ENCODE measurements at regions not wholly inside any gene's neighbourhood (a gene's known extent, or its start where the extent isn't known, plus 50 kb on each side); places are given as distances from the start of the nearest gene placed in this dataset.
"Not testable (repeated sequence)": the region's sequence is repeated elsewhere in the genome, so short reads cannot be mapped to it uniquely, and the experiment has no call there.

DNA sequence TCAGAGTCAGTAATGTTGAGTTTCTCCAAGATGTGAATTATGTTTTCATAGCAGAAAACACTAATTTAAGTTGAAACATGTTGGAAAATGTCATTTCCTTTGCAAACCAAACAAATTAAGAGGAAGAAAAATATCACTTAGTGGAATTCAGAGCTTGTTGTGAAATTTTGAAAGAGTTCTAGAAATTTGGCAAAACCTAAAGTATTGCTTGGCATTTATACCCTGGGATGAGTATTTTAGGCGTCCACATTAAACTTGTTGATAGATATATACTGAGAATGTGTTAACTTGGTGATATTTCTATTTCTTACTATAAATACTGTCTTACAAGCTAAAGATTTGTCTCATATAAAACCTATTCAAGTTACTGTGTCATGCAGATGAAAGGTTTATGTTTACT lies 335.2 kb downstream of the NSUN3 start:
- ATAC-seq (no peak), DNase-seq (ENCODE audit: low spot score) (no peak)

DNA sequence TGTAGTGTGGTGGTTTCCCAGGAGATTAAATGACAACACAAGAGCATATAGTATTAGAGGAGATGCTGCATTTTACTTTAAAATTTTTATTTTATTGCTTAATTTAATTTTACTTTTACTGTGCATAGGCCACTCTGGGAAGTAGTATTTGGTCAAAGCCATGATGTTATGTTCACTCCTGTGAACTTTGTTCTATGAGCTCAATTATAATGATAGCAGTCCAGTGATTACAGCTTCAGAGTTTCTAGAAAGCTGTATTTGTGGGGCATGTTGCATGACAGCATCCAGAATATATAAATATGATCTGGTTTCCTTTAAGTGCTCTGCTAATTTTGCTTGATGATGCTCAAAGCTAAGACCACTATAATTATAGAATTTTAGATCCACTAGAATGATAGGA lies 338.6 kb downstream of the NSUN3 start:
- DNase-seq (ENCODE audit: low spot score) (no peak), ATAC-seq (no peak)

DNA sequence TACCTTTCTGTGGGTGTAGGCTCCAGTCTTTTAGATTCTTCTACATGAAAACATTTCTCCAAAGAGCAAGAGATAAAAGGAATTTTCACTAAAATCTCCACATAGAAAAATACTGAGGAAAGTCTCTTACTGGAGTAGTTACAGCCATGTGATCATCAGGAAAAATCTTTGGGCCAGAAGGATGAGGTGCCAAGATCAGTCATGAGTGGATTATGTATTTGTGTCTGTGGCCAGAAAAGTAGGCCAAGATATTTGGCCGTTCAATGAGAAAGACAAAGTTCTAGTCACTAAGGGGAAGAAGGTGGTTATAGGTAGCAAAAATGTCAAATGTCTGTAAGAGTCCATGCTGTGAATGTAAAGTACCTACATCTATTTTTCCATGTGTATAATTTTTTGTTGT lies 339.3 kb downstream of the NSUN3 start:
- ATAC-seq (no peak), DNase-seq (ENCODE audit: low spot score) (no peak)

DNA sequence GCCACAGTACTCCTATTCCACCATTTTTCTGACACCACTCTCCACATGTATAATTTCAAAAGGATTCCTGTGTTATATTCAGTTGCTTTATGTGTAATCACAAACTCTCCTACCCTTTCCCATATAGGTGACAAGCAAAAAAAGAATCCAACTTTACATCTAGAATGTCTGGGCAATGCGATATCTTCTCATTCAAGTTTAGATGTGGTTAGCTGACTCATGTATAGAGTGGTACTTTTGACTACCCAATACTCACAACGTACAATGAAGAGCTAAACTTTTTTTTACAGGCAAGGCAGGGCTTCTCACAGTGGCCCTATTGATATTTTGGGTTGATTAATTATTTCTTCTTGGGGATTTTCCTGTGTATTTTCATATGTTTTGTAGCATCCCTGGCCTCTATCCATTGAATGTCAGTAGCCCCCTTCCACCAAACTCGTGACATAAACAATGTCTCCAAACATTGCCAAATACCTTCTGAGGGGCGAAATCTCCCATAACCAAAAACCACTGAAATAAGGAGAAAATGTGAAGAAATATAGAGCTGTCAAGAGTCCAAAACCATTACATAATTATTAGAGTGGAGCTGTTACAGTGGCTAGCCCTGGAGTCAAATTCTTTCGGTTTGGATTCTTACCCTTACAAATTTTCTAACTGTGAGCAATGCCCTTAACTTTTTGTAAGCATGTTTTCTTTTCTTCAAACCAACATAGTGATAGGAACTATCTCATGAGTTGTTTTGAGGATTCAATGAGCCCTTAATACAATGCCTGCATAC lies 342.6 kb downstream of the NSUN3 start:
- DNase-seq (ENCODE audit: low spot score) (no peak), ATAC-seq (no peak)

DNA sequence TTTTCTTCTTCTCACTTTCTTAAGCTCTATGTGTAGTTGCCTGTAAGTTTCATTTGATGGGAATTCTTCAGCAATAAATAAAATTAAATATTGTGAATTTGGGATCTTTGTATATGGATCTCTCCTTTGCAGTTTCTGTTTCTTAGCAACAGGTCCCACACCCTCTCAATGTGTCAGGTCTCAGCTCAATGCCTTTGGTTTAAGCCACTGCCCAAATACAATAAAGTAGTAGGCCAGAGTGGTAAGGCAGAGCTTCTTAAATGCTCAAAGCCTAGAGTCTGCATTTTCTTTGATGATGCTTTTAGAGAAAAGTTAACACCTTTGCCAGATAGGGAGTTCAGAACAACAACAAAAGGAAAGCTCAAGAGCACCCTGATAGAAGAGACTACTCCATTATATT lies 343.7 kb downstream of the NSUN3 start:
- DNase-seq (ENCODE audit: low spot score) = no peak
- ATAC-seq = no peak

DNA sequence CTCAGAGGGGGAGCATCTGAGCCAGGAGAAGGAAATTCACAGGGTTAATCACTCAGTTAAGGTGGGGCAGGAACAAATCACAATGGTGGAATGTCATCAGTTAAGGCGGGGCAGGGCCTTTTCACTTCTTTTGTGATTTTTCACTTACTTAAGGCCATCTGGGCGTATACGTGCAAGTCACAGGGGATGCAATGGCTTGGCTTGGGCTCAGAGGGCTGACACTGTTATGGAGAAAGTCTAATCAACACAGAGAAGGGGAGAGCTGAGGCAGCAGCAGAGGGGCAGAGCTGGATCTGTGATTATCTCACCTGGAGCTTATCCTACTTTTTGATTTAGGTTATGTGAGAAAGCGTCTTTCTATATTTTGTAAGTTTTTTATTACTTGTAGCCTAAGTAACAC lies 350.1 kb downstream of the NSUN3 start:
- not testable (repeated sequence) for DNase-seq (ENCODE audit: low spot score); ATAC-seq

DNA sequence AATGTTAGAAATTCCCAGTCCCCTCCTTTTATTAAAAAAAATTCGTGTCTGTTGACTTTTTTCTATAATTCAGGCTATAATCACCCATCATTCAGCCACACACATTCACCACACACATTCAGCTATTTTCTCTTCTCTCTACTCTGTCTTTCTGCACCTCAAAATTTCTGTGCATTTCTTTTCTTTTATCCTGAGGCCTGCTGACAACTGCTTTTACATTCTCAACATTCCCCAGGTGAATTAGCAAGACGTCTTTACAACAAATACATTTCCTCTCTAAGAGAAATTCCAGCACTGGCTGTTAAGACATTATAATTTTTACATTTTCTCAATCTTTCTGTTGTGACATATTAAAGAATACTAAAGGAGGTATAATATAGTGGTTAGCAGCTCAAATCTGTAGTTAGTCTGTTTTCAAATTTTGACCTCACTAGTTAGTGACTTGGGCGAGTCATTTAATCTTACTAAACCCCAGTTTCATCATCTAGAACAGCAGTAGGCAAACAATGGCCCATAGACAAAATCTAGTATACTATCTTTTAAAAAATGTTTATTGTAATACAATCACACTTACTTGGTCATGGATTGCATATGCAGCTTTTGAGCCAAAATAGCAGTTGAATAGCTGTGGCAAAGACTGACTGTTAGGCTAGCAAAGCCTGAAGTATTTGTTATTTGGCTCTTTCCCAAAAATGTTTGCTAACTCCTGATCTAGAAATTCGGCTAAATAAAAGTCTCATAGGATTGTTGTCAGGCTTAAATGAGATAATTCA lies 350.7 kb downstream of the NSUN3 start:
- DNase-seq (ENCODE audit: low spot score) (no peak), ATAC-seq (no peak)

DNA sequence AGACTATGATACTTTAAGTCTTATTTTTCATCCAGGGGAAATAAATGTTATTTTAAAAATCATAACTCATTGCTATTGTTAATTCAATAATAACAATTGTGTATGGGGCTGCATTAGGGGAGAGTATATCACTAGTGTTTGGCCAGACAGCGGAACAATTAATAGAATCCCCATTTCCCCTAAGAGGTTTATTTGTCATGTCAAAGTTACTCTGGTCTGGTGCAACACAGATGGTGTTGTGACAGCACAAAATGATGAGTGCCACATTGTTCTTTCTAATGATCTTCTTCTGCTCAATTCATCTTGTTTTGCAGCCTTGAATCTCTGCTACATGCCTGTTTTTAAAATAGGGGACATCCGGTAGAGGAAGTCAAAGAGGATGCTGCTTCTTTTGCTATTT lies 351.6 kb downstream of the NSUN3 start:
- ATAC-seq (no peak), DNase-seq (ENCODE audit: low spot score) (no peak)

DNA sequence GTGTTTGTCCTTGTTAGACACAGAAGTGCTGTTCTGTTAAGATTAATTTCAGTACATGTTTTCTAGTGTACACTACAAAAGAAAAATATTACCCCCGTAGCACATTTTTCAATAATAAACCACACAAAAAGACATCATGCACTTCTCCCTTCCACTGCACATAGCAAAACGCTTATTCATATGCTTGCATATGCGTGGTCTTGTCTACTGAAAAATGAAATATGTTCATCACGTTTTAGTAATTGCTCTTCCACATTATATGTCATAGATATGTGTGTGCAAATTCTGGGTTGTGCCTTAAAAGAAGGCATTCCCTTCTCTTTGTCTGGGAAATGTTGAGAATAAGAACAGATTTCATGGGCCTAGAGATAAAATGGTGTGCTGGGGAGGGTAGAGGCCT lies 353.9 kb downstream of the NSUN3 start:
- no peak for DNase-seq (ENCODE audit: low spot score)
- ATAC-seq = no peak

DNA sequence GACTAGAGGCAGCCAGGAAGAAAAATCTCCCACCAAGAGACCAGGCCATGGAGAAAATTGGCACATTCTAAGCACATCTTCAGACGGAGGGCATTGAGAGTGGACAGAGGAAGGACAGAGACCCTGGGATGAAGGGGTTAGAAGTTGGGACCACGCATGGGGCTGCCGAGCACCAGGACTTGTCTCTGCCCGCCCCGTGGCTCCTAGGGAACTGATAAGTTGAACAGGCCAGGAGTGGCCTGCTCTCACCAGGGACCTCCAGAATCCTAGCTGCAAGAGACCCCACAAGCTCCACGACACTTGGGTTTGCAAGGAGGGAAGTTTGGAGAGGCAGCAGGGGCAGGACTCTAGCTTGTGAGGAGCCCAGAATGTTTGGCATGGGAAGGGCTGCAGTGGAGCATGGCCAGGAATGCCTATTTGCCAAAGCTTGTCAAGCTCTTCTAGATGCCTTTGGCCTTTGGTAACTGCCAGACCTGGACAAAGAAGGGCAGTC lies 355.1 kb downstream of the NSUN3 start:
- DNase-seq (ENCODE audit: low spot score) (no peak), ATAC-seq (no peak)

DNA sequence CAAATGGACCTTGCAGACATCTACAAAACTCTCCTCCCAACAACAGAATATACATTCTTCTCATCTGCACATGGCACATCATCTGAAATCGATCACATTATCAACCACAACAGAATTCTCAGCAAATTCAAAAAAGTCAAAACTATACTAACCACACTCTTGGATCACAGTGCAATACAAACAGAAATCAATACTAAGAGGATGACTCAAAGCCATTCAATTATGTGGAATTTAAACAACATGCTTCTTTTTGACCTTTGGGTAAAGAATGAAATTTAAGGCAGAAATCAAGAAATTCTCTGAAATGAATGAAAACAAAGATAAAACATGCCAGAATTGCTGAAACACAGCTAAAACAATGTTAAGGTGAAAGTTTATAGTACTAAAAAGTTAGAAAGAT lies 358.1 kb downstream of the NSUN3 start:
- DNase-seq (ENCODE audit: low spot score) (no peak), ATAC-seq (no peak)

DNA sequence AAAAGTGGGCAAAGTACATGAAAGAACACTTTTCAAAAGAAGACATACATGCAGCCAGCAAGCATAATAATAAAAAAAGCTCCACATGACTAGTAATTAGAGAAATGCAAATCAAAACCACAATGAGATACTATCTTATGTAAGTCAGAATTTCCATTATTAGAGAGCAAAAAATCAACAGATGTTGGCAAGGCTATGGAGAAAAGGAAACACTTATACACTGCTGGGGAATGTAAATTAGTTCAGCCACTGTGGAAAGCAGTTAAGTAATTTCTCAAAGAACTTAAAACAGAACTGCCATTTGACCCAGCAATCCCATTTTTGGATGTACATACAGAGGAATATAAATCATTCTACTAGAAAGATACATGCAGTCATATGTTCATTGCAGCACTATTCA lies 360.7 kb downstream of the NSUN3 start:
- ATAC-seq = no peak

DNA sequence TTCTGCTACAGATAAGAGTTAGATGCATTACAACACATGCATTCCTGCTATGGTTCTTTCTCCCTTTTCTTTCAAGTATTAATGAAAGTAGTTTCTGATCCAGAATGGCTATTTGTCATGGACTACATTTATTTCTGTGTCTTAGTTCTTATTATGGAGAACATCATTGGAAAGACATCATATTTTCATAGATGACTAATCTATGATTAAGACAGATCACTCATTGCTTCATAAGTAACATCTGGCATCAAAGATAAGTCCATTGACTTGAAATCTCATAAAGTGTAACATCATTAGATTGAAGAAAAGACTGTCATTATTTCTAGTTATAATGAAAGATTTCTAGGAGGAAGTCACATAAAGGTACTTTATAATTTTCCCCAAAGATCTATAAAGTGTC lies 366.7 kb downstream of the NSUN3 start:
- ATAC-seq = no peak
- no peak for DNase-seq (ENCODE audit: low spot score)

More for the DNA sequence above, 360.7 kb downstream of the NSUN3 start:
- no peak for DNase-seq (ENCODE audit: low spot score)

DNA sequence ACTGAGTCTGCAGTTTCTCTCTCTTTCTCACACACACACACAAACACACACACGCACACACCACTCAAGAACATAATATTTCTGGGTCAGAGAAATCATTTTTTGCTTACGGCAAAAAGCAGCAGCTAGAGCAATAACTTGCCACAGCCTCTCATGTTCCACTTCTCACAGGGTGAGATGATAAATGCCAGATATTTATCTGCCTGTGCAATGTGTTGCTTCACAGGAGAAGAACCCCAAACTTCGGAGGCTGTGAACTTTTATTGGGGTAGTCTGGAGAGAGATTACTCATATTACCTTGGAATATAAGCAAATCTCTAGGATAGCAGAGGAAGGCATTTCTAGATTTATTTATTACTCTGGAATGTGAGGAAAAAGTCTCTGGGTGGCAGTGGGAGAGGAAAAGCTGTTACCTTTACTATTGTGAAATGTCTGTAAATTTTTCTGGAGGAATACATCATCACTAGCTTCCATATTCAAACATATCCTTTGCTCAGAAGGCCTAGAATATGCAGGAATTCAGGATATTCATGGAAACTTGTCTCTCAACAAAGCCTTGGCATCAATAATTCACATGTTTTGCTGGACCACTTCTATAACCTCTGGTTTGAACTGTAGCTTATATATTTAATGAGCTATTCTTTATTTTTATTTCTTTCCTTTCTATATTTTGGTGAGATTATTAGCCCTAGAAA lies 369.2 kb downstream of the NSUN3 start:
- ATAC-seq = no peak
- no peak for DNase-seq (ENCODE audit: low spot score)

DNA sequence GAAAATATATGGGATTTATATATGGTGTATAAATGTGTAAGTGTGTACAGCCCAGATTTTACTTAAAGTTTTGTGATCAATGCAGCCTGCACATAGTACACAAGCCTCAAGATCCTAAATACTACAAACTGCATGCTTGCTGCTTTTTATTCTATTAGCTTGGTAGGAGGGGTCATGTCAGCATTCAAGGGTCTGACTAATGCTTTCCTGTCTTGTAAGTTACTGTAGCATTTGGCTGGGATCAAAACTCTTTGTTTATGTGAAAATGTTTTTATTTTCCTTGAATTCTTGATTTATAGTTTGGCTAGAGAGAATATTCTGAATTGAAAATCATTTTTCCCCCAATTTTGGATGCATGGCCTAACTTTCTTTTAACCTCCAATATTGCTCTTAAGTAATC lies 370.9 kb downstream of the NSUN3 start:
- ATAC-seq (no peak), DNase-seq (ENCODE audit: low spot score) (no peak)

DNA sequence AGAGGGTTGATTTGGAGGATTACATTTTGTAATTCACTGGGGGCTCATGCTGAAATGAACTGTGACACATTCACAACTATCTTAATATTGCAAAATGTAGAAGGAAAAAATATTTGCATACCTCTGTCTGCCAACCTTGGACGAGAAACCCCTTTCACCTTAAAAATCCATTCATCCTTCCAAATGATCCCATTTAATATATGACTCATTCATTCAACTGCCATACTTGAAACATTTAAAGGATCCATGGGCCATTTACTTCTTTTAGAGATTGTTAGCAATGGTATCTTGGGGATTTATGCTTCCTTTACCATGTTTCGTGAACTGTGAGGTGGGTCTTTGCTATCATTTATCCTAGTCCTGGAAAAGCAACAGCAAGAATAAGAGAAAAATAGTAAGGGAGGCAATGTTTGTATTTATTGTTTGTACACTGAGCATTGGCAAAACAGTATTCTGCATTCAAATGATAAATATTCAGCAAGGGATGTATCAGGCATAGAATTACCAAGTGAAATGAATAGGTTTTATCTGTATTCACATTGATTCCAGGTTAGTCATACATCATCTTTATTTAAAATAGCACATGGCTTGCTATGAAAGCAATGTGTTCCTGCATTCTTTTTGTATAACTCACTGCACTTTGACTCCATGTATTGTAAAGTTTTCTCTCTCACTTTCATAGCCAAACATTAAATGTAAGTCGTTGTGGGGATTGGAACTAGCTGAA lies 378.1 kb downstream of the NSUN3 start:
- no peak for ATAC-seq
- no peak for DNase-seq (ENCODE audit: low spot score)

DNA sequence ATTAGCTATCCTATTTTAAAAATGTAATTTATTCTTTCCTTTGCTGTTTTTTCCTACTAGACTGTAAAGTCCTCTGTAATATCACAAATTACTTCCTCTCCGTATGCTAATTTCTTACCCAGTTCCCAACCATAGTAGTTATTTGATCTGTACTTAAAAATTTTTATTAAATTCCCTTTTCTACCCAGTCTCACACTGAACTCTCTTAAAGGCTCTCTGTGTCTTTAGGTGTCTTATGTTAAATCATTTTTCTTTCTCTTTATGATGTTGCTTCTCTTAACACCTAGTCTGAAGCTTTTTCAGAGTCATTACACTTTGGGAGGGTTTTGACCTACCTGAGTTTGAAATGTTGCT lies 378.6 kb downstream of the NSUN3 start:
- DNase-seq (ENCODE audit: low spot score) (no peak), ATAC-seq (no peak)

DNA sequence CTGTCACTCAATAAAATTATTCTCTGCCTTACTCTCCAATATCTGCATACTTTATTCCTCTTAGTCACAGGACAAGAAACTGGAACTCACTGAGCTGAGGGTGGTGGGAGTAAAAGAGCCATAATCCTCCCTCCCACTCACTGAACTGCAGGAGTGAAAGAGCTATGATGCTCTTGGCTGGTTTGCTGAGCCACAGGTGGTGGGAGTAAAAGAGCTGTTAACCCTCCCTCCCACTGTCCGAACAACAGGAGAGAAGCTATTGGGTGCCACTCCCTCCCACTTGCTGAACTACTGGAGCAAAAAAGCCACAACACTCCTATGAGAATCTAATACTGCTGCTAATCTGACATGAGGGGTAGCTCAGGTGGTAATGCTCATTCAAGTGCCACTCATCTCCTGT lies 391.0 kb downstream of the NSUN3 start:
- no peak for DNase-seq (ENCODE audit: low spot score)
- ATAC-seq = no peak

DNA sequence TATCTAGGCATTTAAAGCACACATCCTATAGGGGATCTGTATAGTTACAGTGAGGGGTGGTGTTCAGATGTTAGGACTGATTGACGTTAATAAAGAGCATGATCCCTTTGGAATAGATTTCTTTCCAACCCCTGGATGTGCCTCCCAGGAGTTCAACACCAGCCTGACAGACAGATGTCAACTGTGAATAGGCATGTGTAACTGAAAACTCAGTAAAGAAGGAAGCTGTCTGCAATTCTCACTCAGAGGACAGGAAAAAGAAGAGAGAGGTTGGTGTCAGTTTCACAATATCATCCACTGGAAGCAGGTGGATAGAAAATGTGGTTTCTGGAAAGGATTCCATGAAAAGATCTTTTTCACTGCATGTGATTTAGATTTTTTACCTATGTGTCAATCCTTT lies 396.3 kb downstream of the NSUN3 start:
- no peak for ATAC-seq

DNA sequence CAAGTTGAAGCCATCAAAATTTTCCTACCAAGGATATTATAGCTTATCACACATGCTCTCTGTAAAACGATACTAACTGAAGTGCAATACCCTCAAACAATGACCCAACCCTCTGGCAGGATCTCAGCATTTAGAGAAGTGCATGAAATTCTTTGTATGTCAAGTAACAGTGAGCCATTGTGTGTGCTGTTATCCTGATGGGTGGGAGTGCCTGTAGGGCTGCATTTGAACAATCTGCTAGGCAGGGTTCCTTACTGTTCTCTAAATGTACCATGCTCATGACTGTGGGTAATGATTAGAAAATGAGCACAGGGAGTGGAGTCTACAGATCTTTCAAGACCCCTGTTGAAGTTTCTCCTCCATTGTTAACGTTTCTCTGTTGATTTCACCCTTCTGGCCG lies 398.1 kb downstream of the NSUN3 start:
- ATAC-seq (no peak), DNase-seq (ENCODE audit: low spot score) (no peak)

More for the DNA sequence above, 396.3 kb downstream of the NSUN3 start:
- no peak for DNase-seq (ENCODE audit: low spot score)

DNA sequence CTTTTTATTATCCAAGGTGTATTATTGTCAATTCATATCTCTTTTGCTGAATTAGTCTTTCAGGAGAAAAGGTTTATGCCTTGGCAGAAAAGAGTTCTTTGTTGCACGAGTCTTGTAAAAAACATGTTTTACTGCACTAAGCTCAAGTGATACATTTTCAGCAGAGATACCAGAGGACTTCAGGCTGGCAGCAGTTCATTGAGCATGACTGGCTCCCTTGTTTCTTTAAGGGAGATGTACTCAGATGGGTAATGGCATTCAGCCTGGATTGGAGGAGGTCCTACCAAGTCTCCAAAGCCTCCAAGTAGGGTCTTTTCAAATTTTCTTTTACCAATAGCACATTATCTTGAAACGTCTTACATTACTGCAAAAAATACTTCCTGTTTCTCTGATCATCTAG lies 400.1 kb downstream of the NSUN3 start:
- no peak for ATAC-seq
- no peak for DNase-seq (ENCODE audit: low spot score)

Measured in left lobe of liver (tissue), 2 donors.